DOHH2 (cell line): ENCODE measurements at regions not wholly inside any gene's neighbourhood (a gene's known extent, or its start where the extent isn't known, plus 50 kb on each side); places are given as distances from the start of the nearest gene placed in this dataset.

Experiments used
- CTCF ChIP-seq: fragments of 200-600 bp; sonication (generic); IDR thresholded peaks from one replicate; pipeline ENCODE4 v1.5.1; 2014; ENCODE audit warnings: antibody characterized with exemption, mild to moderate bottlenecking, low read depth, low read length; ENCODE audit not compliant: poor library complexity, severe bottlenecking
- EZH2phosphoT487 ChIP-seq: fragments of 200-600 bp; sonication (generic); IDR thresholded peaks from 2 replicates; pipeline ENCODE4 v1.6.1; 2017; ENCODE audit warnings: borderline replicate concordance, mild to moderate bottlenecking, antibody characterized with exemption, low read length, moderate library complexity, mixed read lengths

- TF ChIP-seq CTCF (no peak), EZH2phosphoT487 (no peak)
These were observed 116.9 kb upstream of the CDH13 start for GRCh38 chr16:82509691-82510430.
